Fibroblast of peridontal ligament (primary cell): ENCODE measurements at regions not wholly inside any gene's neighbourhood (a gene's known extent, or its start where the extent isn't known, plus 50 kb on each side); places are given as distances from the start of the nearest gene placed in this dataset.

Experiments
- DNase-seq: peaks from one replicate; pipeline ENCODE4 v3.0.0-alpha.2; 2010; ENCODE audit errors: extremely low read depth

GRCh38 chr21:43348170-43348766 lies 78.7 kb downstream of the SIK1 start:
- DNase-seq = no peak

GRCh38 chr21:43347461-43348169 lies 79.3 kb downstream of the SIK1 start:
- DNase-seq = peak; percentile 44

- no peak for DNase-seq
Observed at GRCh38 chr21:43346551-43346950, 80.4 kb downstream of the SIK1 start.

- peak; percentile 12 for DNase-seq
Observed at GRCh38 chr21:43345746-43346409, 81.1 kb downstream of the SIK1 start.

- DNase-seq = no peak
Observed at GRCh38 chr21:43345046-43345745, 81.7 kb downstream of the SIK1 start.

GRCh38 chr21:43343992-43344886 lies 82.7 kb downstream of the SIK1 start:
- DNase-seq = no peak

GRCh38 chr21:43343095-43343991 lies 83.6 kb downstream of the SIK1 start:
- DNase-seq = no peak

GRCh38 chr21:43342301-43342881 lies 84.5 kb downstream of the SIK1 start:
- DNase-seq = no peak

- no peak for DNase-seq
Observed at GRCh38 chr21:43341378-43342161, 85.4 kb downstream of the SIK1 start.

GRCh38 chr21:43340491-43341377 lies 86.2 kb downstream of the SIK1 start:
- peak; percentile 25 for DNase-seq

- DNase-seq = no peak
Observed at GRCh38 chr21:43339668-43340067, 87.3 kb downstream of the SIK1 start.

- no peak for DNase-seq
Observed at GRCh38 chr21:43338951-43339350, 88.0 kb downstream of the SIK1 start.

- no peak for DNase-seq
Observed at GRCh38 chr21:43337901-43338655, 88.9 kb downstream of the SIK1 start.

- no peak for DNase-seq
Observed at GRCh38 chr21:43335119-43335518, 91.8 kb downstream of the SIK1 start.

- DNase-seq = no peak
Observed at GRCh38 chr21:43334214-43334958, 92.5 kb downstream of the SIK1 start.

- no peak for DNase-seq
Observed at GRCh38 chr21:43333298-43334062, 93.5 kb downstream of the SIK1 start.
